GM12891 (cell line): ENCODE measurements at regions not wholly inside any gene's neighbourhood (a gene's known extent, or its start where the extent isn't known, plus 50 kb on each side); places are given as distances from the start of the nearest gene placed in this dataset.

Experiments used
- POLR2A ChIP-seq: IDR thresholded peaks from 2 replicates; pipeline ENCODE4 v1.6.1; 2011; ENCODE audit warnings: low read depth, low read length, control low read depth
- POLR2AphosphoS5 ChIP-seq: IDR thresholded peaks from 2 replicates; pipeline ENCODE4 v1.6.1; 2011; ENCODE audit warnings: low read depth, low read length, control low read depth
- SPI1 ChIP-seq: IDR thresholded peaks from 2 replicates; pipeline ENCODE4 v1.6.1; 2011; ENCODE audit warnings: low read depth, low read length, control low read depth
- TAF1 ChIP-seq: IDR thresholded peaks from 2 replicates; pipeline ENCODE4 v1.6.1; 2011; ENCODE audit warnings: low read depth, low read length, control low read depth

- TF ChIP-seq POLR2A: no peak
- no peak for TF ChIP-seq POLR2AphosphoS5
- no peak for TF ChIP-seq SPI1
- no peak for TF ChIP-seq TAF1
These were observed 893.5 kb downstream of the LTN1 start for GRCh38 chr21:28099001-28099705.
